GM21526 (cell line): ENCODE measurements at regions not wholly inside any gene's neighbourhood (a gene's known extent, or its start where the extent isn't known, plus 50 kb on each side); places are given as distances from the start of the nearest gene placed in this dataset.
"Not testable (repeated sequence)": the region's sequence is repeated elsewhere in the genome, so short reads cannot be mapped to it uniquely, and the experiment has no call there.

Source experiments
- ATAC-seq: cut with Tn5 transposase; IDR thresholded peaks from one replicate; pipeline ENCODE4 v1.9.1; 2021; ENCODE audit warnings: moderate library complexity; ENCODE audit not compliant: unreplicated experiment, low FRiP score

- ATAC-seq = no peak
These were observed 88.5 kb upstream of the COPS8 start for GRCh38 chr2:236997069-236997715.

- ATAC-seq = no peak
These were observed 87.5 kb upstream of the COPS8 start for GRCh38 chr2:236998236-236998635.

GRCh38 chr2:236998758-236999157, 86.9 kb upstream of the COPS8 start:
- ATAC-seq = no peak

GRCh38 chr2:237000481-237000880, 85.2 kb upstream of the COPS8 start:
- no peak for ATAC-seq

- ATAC-seq = not testable (repeated sequence)
These were observed 80.3 kb upstream of the COPS8 start for GRCh38 chr2:237005341-237005740.

- ATAC-seq = no peak
These were observed 74.4 kb upstream of the COPS8 start for GRCh38 chr2:237011206-237011795.

GRCh38 chr2:237012004-237012403, 73.7 kb upstream of the COPS8 start:
- ATAC-seq = no peak

GRCh38 chr2:237012577-237013267, 73.0 kb upstream of the COPS8 start:
- ATAC-seq = no peak

- no peak for ATAC-seq
These were observed 69.4 kb upstream of the COPS8 start for GRCh38 chr2:237016121-237016915.

- no peak for ATAC-seq
These were observed 65.6 kb upstream of the COPS8 start for GRCh38 chr2:237020090-237020489.

GRCh38 chr2:237022533-237022932, 63.2 kb upstream of the COPS8 start:
- no peak for ATAC-seq

- no peak for ATAC-seq
These were observed 61.4 kb upstream of the COPS8 start for GRCh38 chr2:237024255-237024654.

GRCh38 chr2:237025090-237025865, 60.4 kb upstream of the COPS8 start:
- ATAC-seq = no peak

- ATAC-seq = no peak
These were observed 58.5 kb upstream of the COPS8 start for GRCh38 chr2:237026981-237027711.

- ATAC-seq = no peak
These were observed 58.0 kb upstream of the COPS8 start for GRCh38 chr2:237027712-237028029.

- ATAC-seq = no peak
These were observed 55.3 kb upstream of the COPS8 start for GRCh38 chr2:237030382-237030781.

- ATAC-seq = no peak
These were observed 52.1 kb upstream of the COPS8 start for GRCh38 chr2:237033536-237034060.

GRCh38 chr2:237035781-237036475, 49.8 kb upstream of the COPS8 start:
- no peak for ATAC-seq
